Stimulated activated CD8-positive, alpha-beta memory T cell treated with anti-CD3 and anti-CD28 coated beads, Interleukin-4, amount 100 ng/mL, for 4 hours (primary cell): ENCODE measurements at regions not wholly inside any gene's neighbourhood (a gene's known extent, or its start where the extent isn't known, plus 50 kb on each side); places are given as distances from the start of the nearest gene placed in this dataset.

Experiments used
- DNase-seq, 2 donors: peaks; one replicate each; pipeline ENCODE4 v3.0.0-alpha.2; 2020; ENCODE audit warnings: low read depth in 2 of 2, low spot score in 1 of 2

- no peak for DNase-seq
These were observed 113.2 kb downstream of the HERPUD2 start for GRCh38 chr7:35581605-35582210.

GRCh38 chr7:35576031-35576573 is 118.8 kb downstream of the HERPUD2 start:
- DNase-seq, result no peak

- no peak for DNase-seq
These were observed 123.2 kb downstream of the HERPUD2 start for GRCh38 chr7:35571611-35572240.

GRCh38 chr7:35570937-35571336 is 124.0 kb downstream of the HERPUD2 start:
- DNase-seq, result no peak

GRCh38 chr7:35565927-35566326 is 129.0 kb downstream of the HERPUD2 start:
- DNase-seq, result no peak

- DNase-seq, result no peak
These were observed 136.1 kb downstream of the HERPUD2 start for GRCh38 chr7:35558841-35559240.

- DNase-seq, result no peak
These were observed 138.1 kb downstream of the HERPUD2 start for GRCh38 chr7:35556515-35557471.

- no peak for DNase-seq
These were observed 139.0 kb downstream of the HERPUD2 start for GRCh38 chr7:35555934-35556333.

GRCh38 chr7:35555386-35555785 is 139.5 kb downstream of the HERPUD2 start:
- no peak for DNase-seq

- no peak for DNase-seq
These were observed 141.4 kb downstream of the HERPUD2 start for GRCh38 chr7:35553519-35553918.

- DNase-seq, result no peak
These were observed 142.2 kb downstream of the HERPUD2 start for GRCh38 chr7:35552691-35553090.

GRCh38 chr7:35551321-35552081 is 143.4 kb downstream of the HERPUD2 start:
- DNase-seq, result no peak

- no peak for DNase-seq
These were observed 144.1 kb downstream of the HERPUD2 start for GRCh38 chr7:35550831-35551230.

- no peak for DNase-seq
These were observed 145.2 kb downstream of the HERPUD2 start for GRCh38 chr7:35549781-35550180.

- DNase-seq, result no peak
These were observed 146.6 kb downstream of the HERPUD2 start for GRCh38 chr7:35548291-35548690.

GRCh38 chr7:35546691-35547429 is 148.1 kb downstream of the HERPUD2 start:
- no peak for DNase-seq

- no peak for DNase-seq
These were observed 149.1 kb downstream of the HERPUD2 start for GRCh38 chr7:35545831-35546230.

GRCh38 chr7:35544028-35544742 is 150.8 kb downstream of the HERPUD2 start:
- no peak for DNase-seq
